ENCODE measurements at regions not wholly inside any gene's neighbourhood (a gene's known extent, or its start where the extent isn't known, plus 50 kb on each side); places are given as distances from the start of the nearest gene placed in this dataset.
"Not testable (repeated sequence)": the region's sequence is repeated elsewhere in the genome, so short reads cannot be mapped to it uniquely, and the experiment has no call there.

DNA sequence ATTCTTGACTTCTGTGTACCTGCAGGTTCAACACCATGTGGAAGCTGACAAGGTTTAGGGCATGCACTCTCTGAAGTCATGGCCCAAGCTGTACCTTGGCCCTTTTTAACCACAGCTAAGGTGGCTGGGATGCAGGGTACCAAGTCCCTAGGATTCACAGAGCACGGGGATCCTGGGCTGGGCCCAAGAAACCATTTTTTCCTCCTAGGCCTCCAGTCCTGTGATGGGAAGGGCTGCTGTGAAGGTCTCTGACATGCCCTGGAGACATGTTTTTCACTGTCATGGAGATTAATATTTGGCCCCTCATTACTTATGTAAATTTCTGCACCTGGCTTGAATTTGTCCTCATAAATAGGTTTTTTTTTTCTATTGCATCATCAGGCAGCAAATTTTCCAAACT lies 937.5 kb upstream of the ROBO1 start:
- DNase-seq: no peak

DNA sequence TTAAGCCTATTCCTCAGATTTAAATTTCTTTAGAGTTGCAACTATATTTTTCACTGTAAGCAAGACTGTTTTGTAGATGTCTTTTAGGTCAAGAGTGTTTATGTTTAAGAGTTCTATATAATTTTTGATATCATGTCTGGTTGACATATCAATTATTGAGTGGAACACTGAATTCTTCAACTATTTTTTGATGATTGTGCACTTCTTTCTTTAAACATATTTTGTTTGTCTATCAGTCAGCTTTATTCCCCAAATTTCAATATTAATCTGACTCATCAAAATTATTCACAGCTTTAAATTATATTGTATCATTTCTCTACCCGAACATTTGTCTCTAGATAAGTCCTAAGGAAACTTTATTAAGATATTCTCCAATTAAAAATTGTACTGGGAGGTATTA lies 933.6 kb upstream of the ROBO1 start:
- no peak for DNase-seq

DNA sequence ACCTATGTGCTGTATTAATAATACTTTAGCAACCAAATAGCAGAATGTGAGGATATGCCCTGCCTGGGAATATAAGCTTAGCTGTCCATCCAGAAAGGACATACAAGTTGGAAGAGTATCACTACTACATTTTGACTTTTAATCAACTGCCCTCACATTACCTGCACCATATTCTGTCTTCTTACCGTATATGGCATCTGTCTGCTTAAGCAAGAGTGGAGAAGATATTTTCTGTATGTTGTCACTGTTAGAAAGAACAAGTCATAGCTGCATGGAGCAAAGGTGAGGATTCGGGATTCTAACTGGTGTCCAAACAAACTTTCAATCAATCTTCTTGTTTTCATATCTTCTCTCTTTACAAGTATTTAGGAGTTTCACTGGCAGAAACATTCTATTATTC lies 929.5 kb upstream of the ROBO1 start:
- no peak for DNase-seq

DNA sequence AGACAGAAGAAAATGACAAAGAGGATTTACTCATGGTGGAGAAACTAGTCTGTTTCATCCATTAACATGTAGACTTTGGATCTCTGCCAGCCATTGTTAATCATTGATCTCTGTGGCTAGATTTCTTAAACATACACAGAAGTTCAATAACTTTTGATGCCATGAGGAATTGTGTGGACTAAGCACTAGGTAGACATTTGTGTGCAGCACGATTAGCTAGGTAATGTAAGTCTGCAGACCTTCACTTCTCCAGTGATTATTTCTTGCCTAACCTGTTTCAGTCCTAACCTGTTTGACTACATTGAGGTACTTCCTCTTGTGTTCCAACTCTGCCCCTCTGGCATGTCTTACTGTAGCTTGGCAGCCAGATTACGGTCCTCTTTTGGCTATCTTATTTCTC lies 928.5 kb upstream of the ROBO1 start:
- no peak for DNase-seq

DNA sequence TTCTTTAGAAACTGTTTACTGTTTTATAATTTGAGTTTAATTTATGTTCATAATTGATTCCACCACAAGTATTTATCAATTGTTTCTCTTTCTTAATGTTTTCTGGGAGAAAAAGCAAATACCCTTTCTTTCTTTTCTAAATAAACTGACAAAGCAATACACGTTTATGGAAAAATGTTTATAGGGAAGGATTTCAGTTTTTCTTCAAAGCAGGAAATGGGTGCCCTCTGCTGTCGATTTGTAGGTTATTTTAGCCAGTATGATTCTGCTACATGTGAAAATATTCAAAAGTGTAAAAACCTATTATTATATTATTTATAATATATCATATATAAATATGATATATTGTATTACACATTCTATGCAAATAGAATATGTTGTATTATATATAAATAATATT lies 921.0 kb upstream of the ROBO1 start:
- no peak for DNase-seq

DNA sequence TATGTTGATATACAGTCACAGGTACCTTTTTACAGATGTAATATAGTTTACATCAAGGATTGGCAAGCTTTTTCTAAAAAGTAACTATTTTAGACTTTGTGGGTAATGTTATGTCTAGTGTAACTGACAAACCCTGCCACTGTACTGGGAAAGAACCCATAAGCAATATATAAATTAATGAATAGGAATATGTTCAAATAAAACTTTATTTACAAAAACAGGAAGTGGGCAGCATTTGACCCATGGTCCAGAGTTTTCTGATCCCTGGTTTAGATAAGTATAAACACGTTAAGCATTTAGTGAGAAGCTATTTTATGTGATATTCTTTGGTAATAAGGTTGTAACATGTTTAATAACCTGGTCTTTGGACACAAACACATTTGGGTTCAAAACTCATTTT lies 915.2 kb upstream of the ROBO1 start:
- no peak for DNase-seq

DNA sequence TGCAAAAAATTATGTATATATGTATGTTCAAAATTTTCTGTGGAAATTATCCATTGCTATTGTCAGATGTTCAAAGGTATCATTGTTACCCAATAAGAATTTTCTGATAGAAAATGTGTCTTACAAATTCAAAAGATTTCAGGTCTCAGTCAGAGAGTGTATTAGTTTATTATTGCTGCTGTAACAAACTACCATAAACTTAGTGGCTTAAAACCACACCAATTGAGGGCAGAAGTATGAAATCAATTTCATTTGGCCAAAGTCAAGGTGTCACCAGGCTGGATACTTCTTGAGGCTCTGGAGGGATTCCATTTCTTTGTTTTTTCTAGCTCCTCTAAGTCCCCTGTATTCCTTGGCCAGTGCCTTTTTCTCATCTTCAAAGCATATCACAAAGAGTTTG lies 914.4 kb upstream of the ROBO1 start:
- DNase-seq: no peak

DNA sequence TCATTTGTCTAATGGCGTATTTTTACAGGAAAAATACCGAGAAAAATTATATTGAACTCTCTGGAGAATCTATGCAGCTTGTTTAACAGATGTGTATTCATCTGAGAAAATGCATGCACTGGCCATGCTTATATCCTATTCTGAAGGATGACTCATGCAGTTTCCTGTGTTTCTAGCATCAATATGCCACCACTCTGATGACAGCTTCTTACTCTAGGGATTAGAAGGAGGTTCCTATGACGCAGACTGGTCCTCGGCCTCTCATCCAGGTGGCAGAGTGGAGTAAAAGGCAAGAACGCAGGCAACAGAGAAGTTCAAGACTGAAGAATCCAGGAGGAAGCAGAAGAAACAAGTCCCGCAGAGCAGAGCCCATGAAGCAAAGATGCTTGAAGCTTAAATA lies 910.0 kb upstream of the ROBO1 start:
- no peak for DNase-seq

DNA sequence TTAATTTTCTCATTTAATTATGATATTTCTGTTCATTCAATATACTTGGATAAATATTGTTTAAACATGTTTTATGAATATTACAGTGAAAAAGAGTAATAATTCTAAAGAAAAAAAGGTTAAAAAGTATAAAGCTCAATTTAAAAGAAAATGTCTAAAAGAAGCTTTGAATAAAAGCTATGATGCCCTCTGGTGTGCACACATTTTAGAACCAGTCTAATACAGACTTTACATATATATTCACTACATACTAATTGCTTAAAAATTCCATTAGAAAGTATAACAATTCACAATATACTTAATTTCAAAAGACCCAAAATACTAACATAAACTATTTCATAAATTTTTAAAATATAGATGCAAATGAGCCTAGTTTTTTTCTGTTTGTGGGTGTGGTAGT lies 909.1 kb upstream of the ROBO1 start:
- no peak for DNase-seq

DNA sequence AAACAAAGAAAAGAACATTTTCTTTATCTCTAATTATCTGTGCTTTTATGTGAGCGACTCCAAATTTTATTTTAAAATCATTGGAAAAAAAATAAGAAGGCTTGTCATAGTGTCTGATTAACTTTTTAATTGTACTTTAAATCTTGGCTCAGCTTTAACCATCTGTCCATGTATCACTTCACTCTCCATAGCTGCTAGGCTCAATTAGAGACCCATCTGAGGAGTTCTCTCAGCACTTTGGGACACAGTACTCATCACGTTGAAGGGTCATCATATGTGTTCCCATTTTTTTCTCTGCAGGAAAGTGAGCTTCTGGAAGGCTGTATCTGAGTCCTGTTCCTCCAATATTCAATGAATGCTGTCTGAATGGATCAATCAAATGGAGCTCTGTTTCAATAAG lies 908.5 kb upstream of the ROBO1 start:
- DNase-seq: no peak

DNA sequence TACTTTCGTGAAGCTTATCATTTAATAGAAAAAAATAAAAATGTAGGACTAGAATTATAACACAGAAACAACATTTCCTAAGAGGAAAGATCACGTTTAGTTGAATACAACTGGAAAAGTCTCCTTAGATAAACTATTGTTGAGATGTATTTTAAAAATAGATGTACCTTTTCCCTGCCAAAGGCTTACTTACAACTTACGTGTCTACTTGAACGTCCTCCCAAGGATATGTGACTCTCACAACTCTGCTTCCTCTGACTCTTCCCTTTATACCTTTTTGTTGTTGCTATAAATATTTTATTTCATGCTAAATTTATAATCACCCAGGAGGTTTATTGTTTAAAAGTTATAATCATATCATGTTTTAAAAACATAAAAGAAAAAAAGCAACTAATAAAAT lies 908.0 kb upstream of the ROBO1 start:
- no peak for DNase-seq

DNA sequence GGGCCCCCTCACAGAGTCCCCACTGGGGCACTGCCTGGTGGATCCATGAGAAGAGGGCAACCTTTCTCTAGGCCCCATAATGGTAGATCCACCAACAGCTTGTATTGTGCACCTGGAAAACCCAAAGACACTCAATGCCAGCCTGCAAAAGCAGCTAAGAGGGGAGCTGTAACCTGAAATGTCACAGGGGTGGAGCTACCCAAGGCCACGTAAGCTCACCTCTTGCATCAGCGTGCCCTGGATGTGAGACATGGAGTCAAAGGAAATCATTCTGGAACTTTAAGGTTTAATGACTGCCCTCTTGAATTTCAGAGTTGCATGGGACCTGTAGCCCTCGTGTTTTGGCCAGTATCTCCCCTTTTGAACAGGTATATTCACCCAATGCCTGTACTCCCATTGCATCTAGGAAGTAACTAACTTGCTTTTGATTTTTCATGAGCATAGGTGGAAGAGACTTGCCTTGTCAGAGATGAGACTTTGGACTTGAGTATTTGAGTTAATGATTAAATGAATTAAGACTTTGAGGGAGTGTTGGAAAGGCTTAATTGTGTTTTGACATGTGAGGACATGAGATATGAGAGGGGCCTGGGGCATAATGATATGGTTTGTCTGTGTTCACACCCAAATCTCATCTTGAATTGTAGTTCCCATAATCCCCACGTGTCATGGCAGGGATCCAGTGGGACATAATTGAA lies 900.9 kb upstream of the ROBO1 start:
- DNase-seq: no peak

DNA sequence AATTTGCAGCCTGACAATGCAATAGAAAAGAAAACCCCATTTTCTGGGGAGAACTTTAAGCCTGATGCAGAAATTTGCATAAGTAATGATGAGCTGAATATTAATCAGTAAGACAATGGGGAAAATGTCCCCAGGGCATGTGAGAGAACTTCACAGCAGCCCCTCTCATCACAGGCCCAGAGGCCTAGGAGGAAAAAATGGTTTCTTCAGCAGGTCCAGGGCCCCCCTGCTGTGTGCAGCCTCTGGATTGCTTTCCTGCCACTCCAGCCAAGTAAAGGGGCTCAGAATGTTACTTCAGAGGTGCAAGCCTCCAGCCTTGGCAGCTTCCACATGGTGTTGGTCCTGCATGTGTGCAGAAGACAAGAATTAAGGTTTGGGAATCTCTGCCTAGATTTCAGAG lies 900.3 kb upstream of the ROBO1 start:
- no peak for DNase-seq

DNA sequence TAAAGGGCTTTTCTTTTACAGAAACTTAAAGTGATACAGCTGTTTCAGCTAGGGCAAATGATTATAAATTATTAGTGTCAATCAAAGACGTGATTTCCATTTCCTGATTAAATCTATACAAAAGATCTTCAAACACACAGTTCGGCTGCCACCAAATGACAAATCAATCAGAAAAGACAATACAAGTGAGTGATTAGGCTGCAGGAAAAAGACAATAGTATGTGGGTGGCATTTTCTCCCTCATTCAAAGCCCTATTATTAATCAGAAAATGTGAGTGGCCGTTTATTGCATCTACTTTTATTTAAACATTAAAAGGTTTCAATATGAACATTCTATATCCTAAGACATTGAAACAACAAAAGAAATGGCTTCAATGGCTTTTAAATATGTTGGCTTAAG lies 895.6 kb upstream of the ROBO1 start:
- DNase-seq: no peak

DNA sequence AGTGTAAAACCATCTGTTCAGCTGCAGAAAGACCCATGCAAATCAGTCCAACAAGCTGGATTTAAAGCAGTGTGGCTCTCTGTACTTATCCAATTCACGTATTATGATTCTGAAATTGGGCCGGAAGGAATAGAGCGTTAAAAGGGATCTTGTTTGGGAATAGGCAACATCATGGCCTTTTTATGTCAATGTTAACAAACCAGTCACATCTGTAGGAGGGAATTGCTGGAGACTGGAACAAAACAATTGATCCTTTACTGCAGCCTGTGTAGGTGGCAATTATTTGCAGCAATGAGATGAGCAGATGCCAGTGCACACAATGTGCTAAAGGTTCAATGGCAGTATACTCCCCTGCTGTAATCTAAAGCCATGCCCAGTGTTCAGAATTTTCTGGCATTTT lies 887.4 kb upstream of the ROBO1 start:
- DNase-seq: no peak

DNA sequence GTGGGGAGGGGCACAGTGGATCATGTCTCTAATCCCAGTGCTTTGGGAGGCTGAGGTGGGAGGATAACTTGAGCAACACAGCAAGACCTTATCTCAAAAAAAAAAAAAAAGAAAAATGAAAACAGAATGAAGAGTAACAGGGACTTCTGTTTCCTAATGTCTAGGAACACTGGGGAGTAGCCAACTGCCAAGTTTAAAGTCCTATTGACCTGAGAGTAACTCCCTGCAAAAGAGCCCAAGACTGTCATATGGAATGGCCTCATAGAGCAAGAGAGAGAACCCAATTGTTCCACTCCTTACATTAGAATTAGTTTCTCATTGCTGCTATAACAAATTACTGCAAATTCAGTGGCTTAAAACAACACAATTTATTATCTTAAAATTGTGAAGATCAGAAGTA lies 881.4 kb upstream of the ROBO1 start:
- DNase-seq: no peak

DNA sequence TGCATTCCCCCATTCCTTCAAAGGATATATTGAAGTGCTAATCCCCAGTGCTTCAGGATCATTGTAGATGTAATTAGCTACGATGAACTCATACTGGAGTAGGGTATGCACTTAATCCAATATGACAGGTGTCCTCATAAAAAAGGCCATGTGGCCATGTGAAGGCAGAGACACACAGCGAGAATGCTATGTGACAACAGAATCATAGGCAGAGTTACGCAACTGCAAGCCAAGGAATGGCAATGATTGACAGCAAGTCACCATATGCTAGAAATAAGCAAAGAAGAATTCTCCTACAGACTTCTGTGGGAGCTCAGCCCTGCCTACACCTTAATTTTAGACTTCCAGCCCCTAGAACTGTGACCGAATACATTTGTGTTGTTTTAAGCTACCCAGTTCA lies 875.6 kb upstream of the ROBO1 start:
- no peak for DNase-seq

DNA sequence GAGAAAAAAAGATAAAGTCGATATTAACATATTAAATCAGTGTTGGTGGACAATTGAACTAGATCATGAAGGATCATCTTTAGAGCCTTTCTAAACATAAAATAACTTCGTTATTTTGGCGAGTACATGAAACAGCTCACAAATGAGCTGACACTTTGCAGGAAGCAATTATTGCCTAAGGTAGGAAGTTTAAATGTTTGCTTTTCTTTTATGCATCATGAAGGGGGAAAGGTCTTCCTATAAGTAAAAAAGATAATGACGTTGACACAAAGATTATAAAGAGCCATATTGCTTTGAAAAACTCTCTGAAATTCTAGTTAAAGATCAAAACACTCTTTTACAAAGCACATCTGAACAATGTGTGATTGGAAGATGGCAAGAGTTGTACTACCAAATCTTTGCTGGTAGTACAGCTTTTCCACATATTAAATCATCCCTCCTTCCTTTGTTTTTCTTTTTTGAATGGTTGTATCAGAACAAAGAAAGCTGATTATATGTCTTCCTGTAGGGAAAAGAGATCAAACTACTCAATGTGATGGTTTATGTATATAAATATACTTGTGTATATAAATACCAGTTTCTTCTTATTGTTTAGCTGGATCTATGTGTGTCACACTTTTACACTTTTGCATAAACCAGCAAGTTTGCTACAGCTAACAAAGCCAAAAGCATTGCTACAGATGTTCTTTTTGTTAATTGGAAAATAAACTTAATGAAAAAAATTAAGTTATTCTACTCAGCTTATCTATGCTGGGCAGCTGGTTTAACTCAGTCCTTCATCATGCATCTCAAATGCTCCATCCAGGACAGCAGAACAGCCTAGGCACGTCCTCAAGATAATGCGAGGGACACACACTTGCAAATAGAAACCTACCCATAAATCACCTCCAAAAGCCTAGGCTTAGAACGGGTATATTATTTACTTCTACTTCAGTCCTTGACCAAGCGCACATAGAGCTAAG lies 850.8 kb upstream of the ROBO1 start:
- DNase-seq: no peak

DNA sequence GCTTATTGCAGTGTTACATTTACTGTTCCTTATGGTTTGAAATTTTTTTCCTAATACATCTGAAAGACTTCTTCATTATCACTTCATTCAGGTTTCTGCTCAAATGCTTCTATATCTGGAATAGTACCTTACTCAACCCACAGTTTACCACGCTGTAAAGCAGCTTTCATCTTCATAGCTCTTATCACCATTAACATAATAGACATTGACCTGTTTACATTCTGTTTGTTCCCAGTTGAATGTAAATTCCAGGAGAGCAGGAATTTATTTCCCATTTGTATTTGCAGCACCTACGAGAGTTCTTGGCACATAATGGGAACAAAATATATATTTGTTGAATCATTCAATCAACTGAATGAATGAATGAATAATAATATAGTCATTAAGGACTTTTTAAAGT lies 844.6 kb upstream of the ROBO1 start:
- no peak for DNase-seq

DNA sequence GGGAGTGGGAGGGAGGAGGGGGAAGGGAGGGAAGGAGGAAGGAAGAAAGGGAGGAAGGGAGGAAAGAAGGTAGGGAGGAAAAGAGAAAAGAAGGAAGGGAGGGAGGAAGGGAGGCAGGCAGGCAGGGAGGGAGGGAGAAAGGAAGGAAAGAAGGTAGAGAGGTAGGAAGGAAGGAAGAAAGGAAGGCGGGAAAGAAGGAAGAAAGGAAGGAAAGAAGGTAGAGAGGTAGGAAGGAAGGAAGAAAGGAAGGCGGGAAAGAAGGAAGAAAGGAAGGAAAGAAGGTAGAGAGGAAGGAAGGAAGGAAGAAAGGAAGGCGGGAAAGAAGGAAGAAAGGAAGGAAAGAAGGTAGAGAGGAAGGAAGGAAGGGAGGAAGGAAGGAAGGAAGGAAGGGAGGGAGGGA lies 840.3 kb upstream of the ROBO1 start:
- DNase-seq: not testable (repeated sequence)

DNA sequence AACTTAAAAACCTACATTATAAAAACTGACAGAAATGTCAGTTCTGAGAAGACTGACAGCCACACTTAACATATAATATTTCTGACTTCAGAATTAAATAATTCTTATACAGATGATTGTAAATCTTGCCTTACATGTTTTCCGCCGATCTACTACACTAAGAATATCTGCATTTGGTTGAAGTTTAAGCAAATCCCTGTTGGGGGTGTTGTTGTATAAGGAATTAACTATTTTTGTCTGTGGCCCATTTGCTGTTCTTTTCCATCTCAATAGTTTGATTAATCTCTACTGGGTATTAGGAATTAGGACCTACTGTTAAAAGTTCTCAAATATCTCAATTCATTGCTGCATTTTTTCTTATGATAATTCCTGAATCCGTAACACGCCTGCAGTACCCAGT lies 838.3 kb upstream of the ROBO1 start:
- no peak for DNase-seq

DNA sequence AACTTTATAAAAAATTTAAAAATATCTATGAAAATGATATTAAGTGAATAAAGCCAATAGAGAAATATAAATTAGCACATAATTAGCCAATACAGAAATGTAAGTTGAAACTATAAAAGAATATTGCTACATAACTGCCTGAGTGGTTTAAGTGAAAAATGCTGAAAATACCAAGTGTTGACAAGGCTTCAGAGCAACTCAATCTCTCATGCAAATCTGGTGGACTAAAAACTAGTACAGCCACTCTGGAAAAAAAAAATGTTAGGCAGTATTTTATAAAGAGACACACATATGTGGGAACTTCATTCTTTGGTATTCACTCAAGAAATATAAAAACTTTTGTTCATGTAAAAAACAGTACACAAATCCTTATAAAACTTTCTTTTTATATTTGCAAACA lies 833.7 kb upstream of the ROBO1 start:
- no peak for DNase-seq

DNA sequence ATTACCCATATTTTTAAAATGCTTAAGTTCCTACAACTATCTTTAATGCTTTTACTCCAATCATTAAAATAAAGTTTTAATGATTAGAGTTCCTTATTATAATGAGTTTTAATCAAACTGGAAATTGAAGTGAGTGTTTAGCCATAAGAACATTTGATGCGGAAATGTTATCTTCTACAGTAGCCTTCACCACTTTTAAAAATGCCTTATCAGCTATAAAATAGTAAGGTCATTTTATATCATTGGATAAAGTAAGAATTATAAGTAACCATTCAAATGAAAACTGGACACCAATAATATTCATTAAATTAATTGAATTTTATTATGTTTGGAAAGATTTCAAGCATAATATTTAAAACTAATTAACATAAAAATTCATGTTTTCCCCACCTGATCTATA lies 825.0 kb upstream of the ROBO1 start:
- no peak for DNase-seq

DNA sequence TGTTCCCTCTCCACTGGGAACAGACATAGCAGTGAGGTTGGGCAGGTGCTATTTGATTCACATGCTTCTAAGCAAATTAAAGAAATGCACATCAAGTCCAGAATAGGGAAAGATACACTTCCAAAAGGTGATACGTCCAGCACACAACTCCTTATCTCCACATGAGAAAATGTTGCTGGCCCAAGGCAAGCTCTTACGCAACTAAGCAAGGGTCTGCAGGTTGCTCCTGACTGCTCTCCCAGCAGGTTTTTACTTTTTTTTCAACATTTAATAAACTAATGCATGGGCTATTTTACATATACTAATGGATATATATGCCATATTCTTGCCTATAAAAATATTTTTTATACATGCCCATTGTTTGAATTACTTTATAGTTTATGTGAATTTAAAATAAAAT lies 818.5 kb upstream of the ROBO1 start:
- no peak for DNase-seq

DNA sequence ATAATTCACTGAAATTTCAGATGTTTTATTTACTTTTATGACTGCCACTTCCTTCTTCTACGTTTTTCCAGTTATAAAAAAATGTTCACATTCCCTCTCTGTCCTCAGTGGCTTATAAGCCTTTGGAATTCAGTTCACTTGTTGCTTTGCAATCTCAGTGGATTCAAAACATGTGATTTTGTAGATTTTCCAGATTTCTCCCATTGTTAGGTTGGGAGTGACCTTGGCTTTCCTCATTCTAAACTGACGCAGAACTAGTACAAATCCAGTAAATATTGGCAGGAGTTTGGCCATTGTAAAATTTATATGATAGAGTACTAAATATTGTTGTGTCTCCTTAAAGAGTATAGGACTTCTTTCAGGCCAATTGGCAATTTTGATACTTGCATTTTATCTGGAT lies 812.3 kb upstream of the ROBO1 start:
- DNase-seq: no peak
